Hepatocyte (in vitro differentiated cells): ENCODE measurements at regions not wholly inside any gene's neighbourhood (a gene's known extent, or its start where the extent isn't known, plus 50 kb on each side); places are given as distances from the start of the nearest gene placed in this dataset.

Experiments used
- CTCF ChIP-seq: fragments of 200-600 bp; sonication (generic); IDR thresholded peaks from 2 replicates; pipeline ENCODE4 v1.5.1; 2016; ENCODE audit warnings: antibody characterized with exemption, mild to moderate bottlenecking; ENCODE audit not compliant: poor library complexity
- EZH2 ChIP-seq: fragments of 200-600 bp; sonication (generic); IDR thresholded peaks from 2 replicates; pipeline ENCODE4 v1.6.1; 2016; ENCODE audit warnings: antibody characterized with exemption, mild to moderate bottlenecking, borderline replicate concordance

DNA sequence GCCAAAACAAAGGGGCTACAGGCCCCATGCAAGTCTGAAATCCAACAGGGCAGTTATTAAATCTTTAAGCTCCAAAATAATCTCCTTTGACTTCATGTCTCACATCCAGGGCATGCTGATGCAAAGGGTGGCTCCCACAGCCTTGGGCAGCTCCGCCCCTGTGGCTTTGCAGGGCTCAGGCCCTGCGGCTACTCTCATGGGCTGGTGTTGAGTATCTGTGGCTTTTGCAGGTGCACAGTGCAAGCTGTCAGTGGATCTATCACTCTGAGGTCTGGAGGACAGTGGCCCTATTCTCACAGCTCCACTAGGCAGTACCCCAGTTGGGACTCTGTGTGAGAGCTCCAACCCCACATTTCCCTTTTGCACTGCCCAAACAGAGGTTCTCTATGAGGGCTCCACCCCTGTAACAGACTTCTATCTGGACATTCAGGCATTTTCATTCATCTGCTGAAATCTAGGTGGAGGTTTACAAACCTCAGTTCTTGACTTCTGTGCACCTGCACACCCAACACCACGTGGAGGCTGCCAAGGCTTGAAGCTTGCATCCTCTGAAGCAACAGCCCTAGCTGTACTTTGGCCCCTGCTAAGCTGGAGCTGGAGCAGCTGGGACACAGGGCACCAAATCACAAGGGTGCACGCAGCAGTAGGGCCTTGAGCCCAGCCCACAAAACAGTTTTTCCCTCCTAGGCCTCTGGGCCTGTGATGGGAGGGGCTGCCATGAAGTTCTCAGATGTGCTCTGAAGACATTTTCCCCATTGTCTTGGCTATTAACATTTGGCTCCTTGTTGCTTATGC lies 154.8 kb upstream of the PDE5A start:
- TF ChIP-seq CTCF, result no peak
- no peak for TF ChIP-seq EZH2
